HG03108 (cell line): ENCODE measurements at regions not wholly inside any gene's neighbourhood (a gene's known extent, or its start where the extent isn't known, plus 50 kb on each side); places are given as distances from the start of the nearest gene placed in this dataset.
"Not testable (repeated sequence)": the region's sequence is repeated elsewhere in the genome, so short reads cannot be mapped to it uniquely, and the experiment has no call there.

Experiments used
- ATAC-seq: cut with Tn5 transposase; IDR thresholded peaks from one replicate; pipeline ENCODE4 v1.9.1; 2021; ENCODE audit warnings: moderate library complexity; ENCODE audit not compliant: unreplicated experiment

GRCh38 chr6:126888727-126889725 is 229.4 kb upstream of the RSPO3 start:
- ATAC-seq = no peak

- no peak for ATAC-seq
These were observed 228.4 kb upstream of the RSPO3 start for GRCh38 chr6:126890055-126890454.

GRCh38 chr6:126891158-126891557 is 227.3 kb upstream of the RSPO3 start:
- no peak for ATAC-seq

GRCh38 chr6:126892869-126893268 is 225.6 kb upstream of the RSPO3 start:
- not testable (repeated sequence) for ATAC-seq

- no peak for ATAC-seq
These were observed 220.7 kb upstream of the RSPO3 start for GRCh38 chr6:126897758-126898157.

GRCh38 chr6:126904176-126904575 is 214.3 kb upstream of the RSPO3 start:
- no peak for ATAC-seq

- ATAC-seq = no peak
These were observed 212.6 kb upstream of the RSPO3 start for GRCh38 chr6:126905917-126906316.

- ATAC-seq = no peak
These were observed 211.2 kb upstream of the RSPO3 start for GRCh38 chr6:126907312-126907711.

- ATAC-seq = no peak
These were observed 210.5 kb upstream of the RSPO3 start for GRCh38 chr6:126907996-126908395.

GRCh38 chr6:126909493-126909892 is 209.0 kb upstream of the RSPO3 start:
- no peak for ATAC-seq

- ATAC-seq = no peak
These were observed 204.8 kb upstream of the RSPO3 start for GRCh38 chr6:126913651-126914050.

- ATAC-seq = no peak
These were observed 204.3 kb upstream of the RSPO3 start for GRCh38 chr6:126914172-126914571.

- ATAC-seq = no peak
These were observed 203.7 kb upstream of the RSPO3 start for GRCh38 chr6:126914801-126915200.

- ATAC-seq = no peak
These were observed 198.5 kb upstream of the RSPO3 start for GRCh38 chr6:126919947-126920346.

GRCh38 chr6:126923807-126924206 is 194.7 kb upstream of the RSPO3 start:
- no peak for ATAC-seq

GRCh38 chr6:126926926-126927325 is 191.5 kb upstream of the RSPO3 start:
- no peak for ATAC-seq

GRCh38 chr6:126927841-126928240 is 190.6 kb upstream of the RSPO3 start:
- no peak for ATAC-seq

GRCh38 chr6:126937426-126937825 is 181.0 kb upstream of the RSPO3 start:
- no peak for ATAC-seq

GRCh38 chr6:126939784-126940183 is 178.7 kb upstream of the RSPO3 start:
- ATAC-seq = no peak

GRCh38 chr6:126941751-126942150 is 176.7 kb upstream of the RSPO3 start:
- ATAC-seq = no peak

- no peak for ATAC-seq
These were observed 174.0 kb upstream of the RSPO3 start for GRCh38 chr6:126944512-126944911.

GRCh38 chr6:126945150-126945685 is 173.3 kb upstream of the RSPO3 start:
- ATAC-seq = no peak
